DOHH2 (cell line): ENCODE measurements at regions not wholly inside any gene's neighbourhood (a gene's known extent, or its start where the extent isn't known, plus 50 kb on each side); places are given as distances from the start of the nearest gene placed in this dataset.
"Not testable (repeated sequence)": the region's sequence is repeated elsewhere in the genome, so short reads cannot be mapped to it uniquely, and the experiment has no call there.

Experiments used
- H3F3A ChIP-seq: fragments of 200-600 bp; sonication (generic), shearing (Covaris generic); 2 replicates; pipeline ENCODE4 v1.6.0; 2016; ENCODE audit warnings: antibody characterized with exemption, mild to moderate bottlenecking; ENCODE audit not compliant: control insufficient read depth, insufficient read depth
- H3K27ac ChIP-seq: fragments of 200-600 bp; sonication (generic); 2 replicates; pipeline ENCODE4 v1.5.1; 2014; ENCODE audit warnings: low read depth, mild to moderate bottlenecking, low read length, moderate library complexity
- H3K27me3 ChIP-seq: fragments of 200-600 bp; sonication (generic); 2 replicates; pipeline ENCODE4 v1.6.1; 2014; ENCODE audit warnings: mild to moderate bottlenecking, low read length, mixed read lengths; ENCODE audit not compliant: control insufficient read depth
- H3K36me3 ChIP-seq: fragments of 200-600 bp; sonication (generic); 2 replicates; pipeline ENCODE4 v1.6.1; 2014; ENCODE audit warnings: mild to moderate bottlenecking, low read length, moderate library complexity, mixed read lengths; ENCODE audit not compliant: control insufficient read depth
- H3K4me1 ChIP-seq: fragments of 200-600 bp; sonication (generic); 2 replicates; pipeline ENCODE4 v1.6.1; 2014; ENCODE audit warnings: mild to moderate bottlenecking, low read length, mixed read lengths; ENCODE audit not compliant: control insufficient read depth
- H3K4me2 ChIP-seq: fragments of 200-600 bp; sonication (generic); 2 replicates; pipeline ENCODE4 v1.6.0; 2014; ENCODE audit warnings: mild to moderate bottlenecking, low read length, moderate library complexity
- H3K4me3 ChIP-seq: fragments of 200-600 bp; sonication (generic); 2 replicates; pipeline ENCODE4 v1.5.1; 2014; ENCODE audit warnings: mild to moderate bottlenecking, low read length, mixed read lengths
- H3K79me2 ChIP-seq: fragments of 200-600 bp; sonication (generic); 2 replicates; pipeline ENCODE4 v1.6.1; 2014; ENCODE audit warnings: mild to moderate bottlenecking, low read length, mixed read lengths; ENCODE audit not compliant: control insufficient read depth
- H3K9me2 ChIP-seq: fragments of 200-600 bp; sonication (generic); replicated peaks from 2 replicates; pipeline ENCODE4 v1.6.1; 2014; ENCODE audit warnings: mild to moderate bottlenecking, low read length, mixed read lengths; ENCODE audit not compliant: control insufficient read depth
- H3K9me3 ChIP-seq: fragments of 200-600 bp; sonication (generic); 2 replicates; pipeline ENCODE4 v1.6.1; 2014; ENCODE audit warnings: antibody characterized with exemption, low read length, mixed read lengths; ENCODE audit not compliant: control insufficient read depth, insufficient read depth
- H4K20me1 ChIP-seq: fragments of 200-600 bp; sonication (generic); 2 replicates; pipeline ENCODE4 v1.6.0; 2014; ENCODE audit warnings: low read depth, mild to moderate bottlenecking, antibody characterized with exemption, low read length, moderate library complexity; ENCODE audit not compliant: control insufficient read depth, insufficient read depth
- CTCF ChIP-seq: fragments of 200-600 bp; sonication (generic); IDR thresholded peaks from one replicate; pipeline ENCODE4 v1.5.1; 2014; ENCODE audit warnings: antibody characterized with exemption, mild to moderate bottlenecking, low read depth, low read length; ENCODE audit not compliant: poor library complexity, severe bottlenecking
- EZH2phosphoT487 ChIP-seq: fragments of 200-600 bp; sonication (generic); IDR thresholded peaks from 2 replicates; pipeline ENCODE4 v1.6.1; 2017; ENCODE audit warnings: borderline replicate concordance, mild to moderate bottlenecking, antibody characterized with exemption, low read length, moderate library complexity, mixed read lengths

- Histone ChIP-seq H3K9me3 (no peaks in the 10 kb centered on the region), H4K20me1 (no peaks in the 10 kb centered on the region), H3K4me3 (no peak overlapping the region), H3K79me2 (no peaks in the 10 kb centered on the region), H3K4me1 (no peaks in the 10 kb centered on the region), H3K27me3 (no peaks in the 10 kb centered on the region), H3K9me2 (no peaks in the 10 kb centered on the region), H3F3A (no peaks in the 10 kb centered on the region), H3K36me3 (no peaks in the 10 kb centered on the region), H3K27ac (no peak overlapping the region), H3K4me2 (no peak overlapping the region)
- no peak for TF ChIP-seq EZH2phosphoT487
- no peak for TF ChIP-seq CTCF
Measured at GRCh38 chr9:135402739-135403695, 76.6 kb upstream of the PPP1R26 start.

- Histone ChIP-seq H3K36me3 (no peaks in the 10 kb centered on the region), H3K27me3 (no peaks in the 10 kb centered on the region), H3K4me3 (no peak overlapping the region), H3F3A (no peaks in the 10 kb centered on the region), H4K20me1 (no peaks in the 10 kb centered on the region), H3K79me2 (no peaks in the 10 kb centered on the region), H3K27ac (no peak overlapping the region), H3K4me2 (no peak overlapping the region), H3K9me3 (no peaks in the 10 kb centered on the region), H3K4me1 (no peaks in the 10 kb centered on the region), H3K9me2 (no peaks in the 10 kb centered on the region)
- TF ChIP-seq CTCF: no peak
- TF ChIP-seq EZH2phosphoT487: no peak
Measured at GRCh38 chr9:135403733-135404450, 75.7 kb upstream of the PPP1R26 start.

GRCh38 chr9:135404451-135405144 lies 75.0 kb upstream of the PPP1R26 start:
- Histone ChIP-seq H3K4me1 (no peaks in the 10 kb centered on the region), H3F3A (no peaks in the 10 kb centered on the region), H3K4me2 (no peak overlapping the region), H3K9me2 (no peaks in the 10 kb centered on the region), H4K20me1 (no peaks in the 10 kb centered on the region), H3K9me3 (no peaks in the 10 kb centered on the region), H3K79me2 (no peaks in the 10 kb centered on the region), H3K27me3 (no peaks in the 10 kb centered on the region), H3K36me3 (no peaks in the 10 kb centered on the region), H3K27ac (no peak overlapping the region), H3K4me3 (no peak overlapping the region)
- no peak for TF ChIP-seq EZH2phosphoT487
- TF ChIP-seq CTCF: no peak

GRCh38 chr9:135405145-135405464 lies 74.5 kb upstream of the PPP1R26 start:
- H3K27me3 ChIP-seq, H3K36me3 ChIP-seq, H3F3A ChIP-seq: not testable (repeated sequence)

More at GRCh38 chr9:135405145-135405464, 74.5 kb upstream of the PPP1R26 start:
- not testable (repeated sequence) for H3K4me1 ChIP-seq, H3K9me2 ChIP-seq, H4K20me1 ChIP-seq, H3K27ac ChIP-seq, H3K4me3 ChIP-seq, H3K9me3 ChIP-seq, H3K79me2 ChIP-seq, H3K4me2 ChIP-seq
